Neural cell (in vitro differentiated cells): ENCODE measurements at regions not wholly inside any gene's neighbourhood (a gene's known extent, or its start where the extent isn't known, plus 50 kb on each side); places are given as distances from the start of the nearest gene placed in this dataset.

ENCODE experiments used
- H2AFZ ChIP-seq: fragments of 200-600, 300-800 bp; sonication (generic), shearing (Covaris generic); 2 replicates; pipeline ENCODE4 v1.6.0; 2014; ENCODE audit warnings: low read depth, mild to moderate bottlenecking, antibody characterized with exemption, low read length, moderate library complexity
- H3F3A ChIP-seq: fragments of 200-600 bp; shearing (Covaris generic); 2 replicates; pipeline ENCODE4 v1.6.1; 2016; ENCODE audit warnings: mild to moderate bottlenecking, moderate library complexity, mixed read lengths, antibody characterized with exemption, low read length; ENCODE audit not compliant: insufficient read depth, poor library complexity, severe bottlenecking
- H3K27ac ChIP-seq: fragments of 200-600, 300-800 bp; sonication (generic), shearing (Covaris generic); 2 replicates; pipeline ENCODE4 v1.5.1; 2014; ENCODE audit warnings: mild to moderate bottlenecking, low read length, moderate library complexity
- H3K27me3 ChIP-seq: fragments of 300-800, 200-600 bp; sonication (generic), shearing (Covaris generic); 2 replicates; pipeline ENCODE4 v1.6.0; 2014; ENCODE audit warnings: mild to moderate bottlenecking, low read depth, low read length, moderate library complexity; ENCODE audit not compliant: insufficient read depth
- H3K36me3 ChIP-seq: fragments of 300-800, 200-600 bp; sonication (generic), shearing (Covaris generic); 2 replicates; pipeline ENCODE4 v1.5.1; 2014; ENCODE audit warnings: mild to moderate bottlenecking, antibody characterized with exemption, low read length, moderate library complexity; ENCODE audit not compliant: insufficient read depth
- H3K4me2 ChIP-seq: fragments of 300-800, 200-600 bp; sonication (generic), shearing (Covaris generic); 2 replicates; pipeline ENCODE4 v1.6.0; 2014; ENCODE audit warnings: mild to moderate bottlenecking, low read length
- H3K4me3 ChIP-seq: fragments of 300-800, 200-600 bp; sonication (generic), shearing (Covaris generic); 2 replicates; pipeline ENCODE4 v1.5.1; 2014; ENCODE audit warnings: mild to moderate bottlenecking, low read length, moderate library complexity
- H3K79me2 ChIP-seq: fragments of 200-600 bp; shearing (Covaris generic); replicated peaks from 2 replicates; pipeline ENCODE4 v1.6.0; 2014; ENCODE audit warnings: mild to moderate bottlenecking, low read length, moderate library complexity; ENCODE audit not compliant: insufficient read depth
- H3K9ac ChIP-seq: fragments of 300-800, 200-600 bp; sonication (generic), shearing (Covaris generic); 2 replicates; pipeline ENCODE4 v1.6.1; 2016; ENCODE audit warnings: mild to moderate bottlenecking, low read length, mixed read lengths
- H3K9me2 ChIP-seq: fragments of 200-600 bp; shearing (Covaris generic); 2 replicates; pipeline ENCODE4 v1.6.1; 2016; ENCODE audit warnings: mild to moderate bottlenecking, low read length, mixed read lengths; ENCODE audit not compliant: insufficient read depth
- H3K9me3 ChIP-seq: fragments of 200-600, 300-800 bp; sonication (generic), shearing (Covaris generic); 2 replicates; pipeline ENCODE4 v1.6.1; 2016; ENCODE audit warnings: mild to moderate bottlenecking, mixed run types, low read length, moderate library complexity, mixed read lengths
- H4K20me1 ChIP-seq: fragments of 200-600 bp; shearing (Covaris generic); 2 replicates; pipeline ENCODE4 v1.6.1; 2016; ENCODE audit warnings: mild to moderate bottlenecking, mixed run types; ENCODE audit not compliant: insufficient read depth
- EP300 ChIP-seq: fragments of 450-650 bp; conservative IDR thresholded peaks from 2 replicates; pipeline ENCODE4 v1.6.1; 2014; ENCODE audit warnings: antibody characterized with exemption, mild to moderate bottlenecking, moderate library complexity; ENCODE audit not compliant: poor library complexity, severe bottlenecking
- EZH2 ChIP-seq: fragments of 200-600, 300-800 bp; shearing (Covaris generic), sonication (generic); IDR thresholded peaks from 2 replicates; pipeline ENCODE4 v1.6.1; 2014; ENCODE audit warnings: antibody characterized with exemption, low read length, borderline replicate concordance, mild to moderate bottlenecking; ENCODE audit not compliant: insufficient read depth, poor library complexity, severe bottlenecking
- MXI1 ChIP-seq: fragments of 450-650 bp; conservative IDR thresholded peaks from 2 replicates; pipeline ENCODE4 v1.6.1; 2014; ENCODE audit warnings: antibody characterized with exemption, mild to moderate bottlenecking; ENCODE audit not compliant: poor library complexity, severe bottlenecking
- POLR2AphosphoS5 ChIP-seq: IDR thresholded peaks from 2 replicates; pipeline ENCODE4 v1.6.1; 2012
- RAD21 ChIP-seq: fragments of 450-650 bp; conservative IDR thresholded peaks from 2 replicates; pipeline ENCODE4 v1.6.1; 2014; ENCODE audit warnings: antibody characterized with exemption, mild to moderate bottlenecking, moderate library complexity
- SMC3 ChIP-seq: fragments of 450-650 bp; conservative IDR thresholded peaks from 2 replicates; pipeline ENCODE4 v1.6.1; 2014; ENCODE audit warnings: antibody characterized with exemption, mild to moderate bottlenecking, moderate library complexity; ENCODE audit not compliant: poor library complexity
- TAF1 ChIP-seq: IDR thresholded peaks from 2 replicates; pipeline ENCODE4 v1.6.1; 2012; ENCODE audit warnings: low read depth
- TF ChIP-seq, protein P1 (sequence below): fragments of 450-650 bp; IDR thresholded peaks from 2 replicates; pipeline ENCODE4 v1.5.1; 2014; ENCODE audit warnings: antibody characterized with exemption, mild to moderate bottlenecking, moderate library complexity; ENCODE audit not compliant: poor library complexity, severe bottlenecking
- TF ChIP-seq, protein P2 (sequence below): IDR thresholded peaks from 2 replicates; pipeline ENCODE4 v1.6.1; 2012; ENCODE audit warnings: borderline replicate concordance

DNA sequence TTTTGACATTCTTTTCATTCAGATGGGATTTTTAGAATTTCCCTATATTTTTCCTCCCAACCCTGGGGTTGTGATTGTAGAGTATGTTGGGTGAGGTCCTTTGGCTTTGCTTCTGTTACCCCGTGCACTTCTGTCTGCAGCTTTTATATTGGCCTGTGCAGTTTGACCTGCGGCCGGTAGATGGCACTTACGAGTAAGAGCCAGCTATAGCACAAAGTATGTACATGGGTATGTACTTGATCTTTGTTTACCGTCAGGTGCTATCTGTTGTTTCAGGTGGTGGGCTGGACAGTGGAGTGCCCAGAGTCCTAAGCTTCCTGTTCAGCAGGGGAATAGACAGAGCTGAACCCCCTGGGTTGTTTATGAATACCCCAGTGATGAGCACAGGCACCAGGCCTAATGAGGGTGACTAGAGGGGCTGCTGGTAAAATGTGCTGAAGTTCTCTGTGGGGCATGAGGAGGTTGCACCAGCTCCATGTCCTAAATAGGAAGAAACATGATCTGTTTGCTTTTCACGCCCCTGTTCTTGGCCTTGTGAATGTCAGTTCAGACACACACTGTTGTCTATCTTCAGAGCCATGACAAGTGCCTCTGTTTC lies 58.9 kb upstream of the THUMPD2 start:
- Histone ChIP-seq H3K9me2 (no peaks in the 10 kb centered on the region), H2AFZ (no peak overlapping the region), H3K27me3 (no peaks in the 10 kb centered on the region), H3F3A (no peaks in the 10 kb centered on the region), H4K20me1 (no peaks in the 10 kb centered on the region), H3K36me3 (no peaks in the 10 kb centered on the region), H3K9me3 (no peaks in the 10 kb centered on the region), H3K27ac (no peak overlapping the region), H3K9ac (no peak overlapping the region), H3K79me2 (no peaks in the 10 kb centered on the region), H3K4me2 (no peak overlapping the region), H3K4me3 (no peak overlapping the region)
- TF ChIP-seq, protein P1, sequence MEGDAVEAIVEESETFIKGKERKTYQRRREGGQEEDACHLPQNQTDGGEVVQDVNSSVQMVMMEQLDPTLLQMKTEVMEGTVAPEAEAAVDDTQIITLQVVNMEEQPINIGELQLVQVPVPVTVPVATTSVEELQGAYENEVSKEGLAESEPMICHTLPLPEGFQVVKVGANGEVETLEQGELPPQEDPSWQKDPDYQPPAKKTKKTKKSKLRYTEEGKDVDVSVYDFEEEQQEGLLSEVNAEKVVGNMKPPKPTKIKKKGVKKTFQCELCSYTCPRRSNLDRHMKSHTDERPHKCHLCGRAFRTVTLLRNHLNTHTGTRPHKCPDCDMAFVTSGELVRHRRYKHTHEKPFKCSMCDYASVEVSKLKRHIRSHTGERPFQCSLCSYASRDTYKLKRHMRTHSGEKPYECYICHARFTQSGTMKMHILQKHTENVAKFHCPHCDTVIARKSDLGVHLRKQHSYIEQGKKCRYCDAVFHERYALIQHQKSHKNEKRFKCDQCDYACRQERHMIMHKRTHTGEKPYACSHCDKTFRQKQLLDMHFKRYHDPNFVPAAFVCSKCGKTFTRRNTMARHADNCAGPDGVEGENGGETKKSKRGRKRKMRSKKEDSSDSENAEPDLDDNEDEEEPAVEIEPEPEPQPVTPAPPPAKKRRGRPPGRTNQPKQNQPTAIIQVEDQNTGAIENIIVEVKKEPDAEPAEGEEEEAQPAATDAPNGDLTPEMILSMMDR: peak; percentile 21
- TF ChIP-seq EP300: no peak

DNA sequence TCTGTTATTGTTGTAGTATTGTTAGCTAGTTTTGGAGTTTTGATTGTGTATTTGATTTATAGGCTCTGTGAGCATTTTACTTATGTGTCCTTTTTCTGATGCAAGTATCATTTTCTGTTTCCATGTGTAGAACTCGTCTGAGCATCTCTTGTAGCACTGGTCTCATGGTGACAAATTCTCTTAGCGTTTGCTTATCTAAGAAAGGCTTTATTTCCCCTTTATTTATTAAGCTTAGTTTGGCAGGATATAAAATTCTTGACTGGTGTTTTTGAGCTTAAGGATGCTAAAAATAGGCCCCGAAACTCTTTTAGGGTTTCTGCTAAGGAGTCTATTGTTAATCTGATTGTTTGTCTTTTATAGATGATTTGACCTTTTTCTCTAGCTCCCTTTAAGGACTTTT lies 57.6 kb upstream of the THUMPD2 start:
- Histone ChIP-seq H3F3A (no peaks in the 10 kb centered on the region), H3K27ac (no peak overlapping the region), H3K9me2 (no peaks in the 10 kb centered on the region), H3K9me3 (no peaks in the 10 kb centered on the region), H4K20me1 (no peaks in the 10 kb centered on the region), H3K9ac (no peak overlapping the region), H3K36me3 (no peaks in the 10 kb centered on the region), H2AFZ (no peak overlapping the region), H3K4me2 (no peak overlapping the region), H3K79me2 (no peaks in the 10 kb centered on the region), H3K4me3 (no peak overlapping the region), H3K27me3 (no peaks in the 10 kb centered on the region)
- no peak for TF ChIP-seq EZH2
- no peak for TF ChIP-seq MXI1
- no peak for TF ChIP-seq RAD21
- no peak for TF ChIP-seq SMC3
- no peak for TF ChIP-seq POLR2AphosphoS5
- no peak for TF ChIP-seq TAF1
- TF ChIP-seq, protein P1: no peak
- TF ChIP-seq, protein P2, sequence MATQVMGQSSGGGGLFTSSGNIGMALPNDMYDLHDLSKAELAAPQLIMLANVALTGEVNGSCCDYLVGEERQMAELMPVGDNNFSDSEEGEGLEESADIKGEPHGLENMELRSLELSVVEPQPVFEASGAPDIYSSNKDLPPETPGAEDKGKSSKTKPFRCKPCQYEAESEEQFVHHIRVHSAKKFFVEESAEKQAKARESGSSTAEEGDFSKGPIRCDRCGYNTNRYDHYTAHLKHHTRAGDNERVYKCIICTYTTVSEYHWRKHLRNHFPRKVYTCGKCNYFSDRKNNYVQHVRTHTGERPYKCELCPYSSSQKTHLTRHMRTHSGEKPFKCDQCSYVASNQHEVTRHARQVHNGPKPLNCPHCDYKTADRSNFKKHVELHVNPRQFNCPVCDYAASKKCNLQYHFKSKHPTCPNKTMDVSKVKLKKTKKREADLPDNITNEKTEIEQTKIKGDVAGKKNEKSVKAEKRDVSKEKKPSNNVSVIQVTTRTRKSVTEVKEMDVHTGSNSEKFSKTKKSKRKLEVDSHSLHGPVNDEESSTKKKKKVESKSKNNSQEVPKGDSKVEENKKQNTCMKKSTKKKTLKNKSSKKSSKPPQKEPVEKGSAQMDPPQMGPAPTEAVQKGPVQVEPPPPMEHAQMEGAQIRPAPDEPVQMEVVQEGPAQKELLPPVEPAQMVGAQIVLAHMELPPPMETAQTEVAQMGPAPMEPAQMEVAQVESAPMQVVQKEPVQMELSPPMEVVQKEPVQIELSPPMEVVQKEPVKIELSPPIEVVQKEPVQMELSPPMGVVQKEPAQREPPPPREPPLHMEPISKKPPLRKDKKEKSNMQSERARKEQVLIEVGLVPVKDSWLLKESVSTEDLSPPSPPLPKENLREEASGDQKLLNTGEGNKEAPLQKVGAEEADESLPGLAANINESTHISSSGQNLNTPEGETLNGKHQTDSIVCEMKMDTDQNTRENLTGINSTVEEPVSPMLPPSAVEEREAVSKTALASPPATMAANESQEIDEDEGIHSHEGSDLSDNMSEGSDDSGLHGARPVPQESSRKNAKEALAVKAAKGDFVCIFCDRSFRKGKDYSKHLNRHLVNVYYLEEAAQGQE: no peak
- TF ChIP-seq EP300: no peak
